OCI-LY1 (cell line): ENCODE measurements at regions not wholly inside any gene's neighbourhood (a gene's known extent, or its start where the extent isn't known, plus 50 kb on each side); places are given as distances from the start of the nearest gene placed in this dataset.

Experiments used
- H2AFZ ChIP-seq: fragments of 200-600 bp; sonication (generic), shearing (Covaris generic); 2 replicates; pipeline ENCODE4 v1.6.0; 2014; ENCODE audit warnings: antibody characterized with exemption, mild to moderate bottlenecking, low read length
- H3F3A ChIP-seq: fragments of 200-600 bp; sonication (generic), shearing (Covaris generic); 2 replicates; pipeline ENCODE4 v1.6.0; 2014; ENCODE audit warnings: mild to moderate bottlenecking, antibody characterized with exemption, low read length, moderate library complexity; ENCODE audit not compliant: insufficient read depth
- H3K27ac ChIP-seq: fragments of 200-600 bp; sonication (generic); 2 replicates; pipeline ENCODE4 v1.5.1; 2014; ENCODE audit warnings: low read length, mixed run types, mild to moderate bottlenecking, low read depth; ENCODE audit not compliant: poor library complexity, severe bottlenecking
- H3K27me3 ChIP-seq: fragments of 200-600 bp; sonication (generic); 2 replicates; pipeline ENCODE4 v1.6.0; 2014; ENCODE audit warnings: antibody characterized with exemption, mild to moderate bottlenecking, low read length, moderate library complexity; ENCODE audit not compliant: insufficient read depth
- H3K36me3 ChIP-seq: fragments of 200-600 bp; sonication (generic); 2 replicates; pipeline ENCODE4 v1.6.1; 2014; ENCODE audit warnings: mild to moderate bottlenecking, antibody characterized with exemption, low read length, moderate library complexity, mixed read lengths; ENCODE audit not compliant: insufficient read depth
- H3K4me1 ChIP-seq: fragments of 200-600 bp; sonication (generic); 2 replicates; pipeline ENCODE4 v1.5.1; 2014; ENCODE audit warnings: mild to moderate bottlenecking, low read length, moderate library complexity; ENCODE audit not compliant: insufficient read depth, severe bottlenecking
- H3K4me2 ChIP-seq: fragments of 200-600 bp; sonication (generic), shearing (Covaris generic); 2 replicates; pipeline ENCODE4 v1.6.1; 2014; ENCODE audit warnings: low read length
- H3K4me3 ChIP-seq: fragments of 200-600 bp; sonication (generic); 2 replicates; pipeline ENCODE4 v1.5.1; 2014; ENCODE audit warnings: low read length, low read depth, mild to moderate bottlenecking, mixed read lengths; ENCODE audit not compliant: poor library complexity, severe bottlenecking
- H3K79me2 ChIP-seq: fragments of 200-600 bp; shearing (Covaris generic); 2 replicates; pipeline ENCODE4 v1.6.1; 2016; ENCODE audit warnings: mixed run types, low read length, mixed read lengths; ENCODE audit not compliant: insufficient read depth
- H3K9ac ChIP-seq: fragments of 200-600 bp; sonication (generic), shearing (Covaris generic); 2 replicates; pipeline ENCODE4 v1.6.1; 2014; ENCODE audit warnings: mild to moderate bottlenecking, low read length, mixed read lengths
- H3K9me2 ChIP-seq: fragments of 200-600 bp; sonication (generic), shearing (Covaris generic); 2 replicates; pipeline ENCODE4 v1.6.1; 2014; ENCODE audit warnings: low read depth, mild to moderate bottlenecking, low read length, mixed read lengths
- H3K9me3 ChIP-seq: fragments of 200-600 bp; shearing (Covaris generic); 2 replicates; pipeline ENCODE4 v1.6.1; 2014; ENCODE audit warnings: low read length, mixed read lengths
- H4K20me1 ChIP-seq: fragments of 200-600 bp; sonication (generic), shearing (Covaris generic); 2 replicates; pipeline ENCODE4 v1.6.0; 2016; ENCODE audit warnings: mild to moderate bottlenecking, low read length; ENCODE audit not compliant: insufficient read depth
- EZH2 ChIP-seq: fragments of 200-600 bp; sonication (generic), shearing (Covaris generic); IDR thresholded peaks from 2 replicates; pipeline ENCODE4 v1.8.0; 2017; ENCODE audit warnings: borderline replicate concordance, mixed run types, mild to moderate bottlenecking, antibody characterized with exemption, low read length, moderate library complexity, mixed read lengths
- TF ChIP-seq, protein P1 (sequence below): fragments of 200-600 bp; sonication (generic), shearing (Covaris generic); IDR thresholded peaks from 2 replicates; pipeline ENCODE4 v1.5.1; 2017; ENCODE audit warnings: mild to moderate bottlenecking, antibody characterized with exemption, low read length, moderate library complexity, mixed read lengths

- Histone ChIP-seq H3K36me3 (no peaks in the 10 kb centered on the region), H3K27me3 (no peaks in the 10 kb centered on the region), H3K27ac (no peak overlapping the region), H3K9me2 (no peaks in the 10 kb centered on the region), H4K20me1 (no peaks in the 10 kb centered on the region), H3K4me3 (no peak overlapping the region), H3F3A (no peaks in the 10 kb centered on the region), H2AFZ (no peak overlapping the region), H3K9ac (no peak overlapping the region), H3K4me1 (no peaks in the 10 kb centered on the region), H3K9me3 (no peaks in the 10 kb centered on the region), H3K79me2 (no peaks in the 10 kb centered on the region), H3K4me2 (no peak overlapping the region)
- TF ChIP-seq, protein P1, sequence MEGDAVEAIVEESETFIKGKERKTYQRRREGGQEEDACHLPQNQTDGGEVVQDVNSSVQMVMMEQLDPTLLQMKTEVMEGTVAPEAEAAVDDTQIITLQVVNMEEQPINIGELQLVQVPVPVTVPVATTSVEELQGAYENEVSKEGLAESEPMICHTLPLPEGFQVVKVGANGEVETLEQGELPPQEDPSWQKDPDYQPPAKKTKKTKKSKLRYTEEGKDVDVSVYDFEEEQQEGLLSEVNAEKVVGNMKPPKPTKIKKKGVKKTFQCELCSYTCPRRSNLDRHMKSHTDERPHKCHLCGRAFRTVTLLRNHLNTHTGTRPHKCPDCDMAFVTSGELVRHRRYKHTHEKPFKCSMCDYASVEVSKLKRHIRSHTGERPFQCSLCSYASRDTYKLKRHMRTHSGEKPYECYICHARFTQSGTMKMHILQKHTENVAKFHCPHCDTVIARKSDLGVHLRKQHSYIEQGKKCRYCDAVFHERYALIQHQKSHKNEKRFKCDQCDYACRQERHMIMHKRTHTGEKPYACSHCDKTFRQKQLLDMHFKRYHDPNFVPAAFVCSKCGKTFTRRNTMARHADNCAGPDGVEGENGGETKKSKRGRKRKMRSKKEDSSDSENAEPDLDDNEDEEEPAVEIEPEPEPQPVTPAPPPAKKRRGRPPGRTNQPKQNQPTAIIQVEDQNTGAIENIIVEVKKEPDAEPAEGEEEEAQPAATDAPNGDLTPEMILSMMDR = no peak
- no peak for TF ChIP-seq EZH2
Measured at GRCh38 chr3:104763007-104763406, 603.7 kb upstream of the ALCAM start.

DNA sequence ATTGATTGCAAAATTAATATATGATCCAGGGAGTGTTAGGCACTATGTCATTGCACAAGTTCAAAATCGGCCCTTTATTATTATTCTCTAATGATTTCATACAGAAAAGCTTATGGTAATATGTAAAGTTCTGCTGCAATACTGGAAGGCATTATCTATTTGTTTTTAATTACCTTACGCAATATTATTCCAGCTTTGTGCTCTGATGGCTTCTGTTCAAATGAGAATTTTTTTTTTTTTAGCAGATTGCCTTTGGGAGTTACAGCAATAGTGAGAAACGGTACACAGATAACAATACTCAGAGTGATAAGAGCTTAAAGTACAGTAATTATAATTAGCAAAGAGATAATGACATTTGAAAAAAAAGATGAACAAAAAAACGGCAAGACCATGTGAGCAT lies 602.2 kb upstream of the ALCAM start:
- no peaks in the 10 kb centered on the region for H3K79me2 ChIP-seq
- H3K9me2 ChIP-seq = no peaks in the 10 kb centered on the region
- H3K4me2 ChIP-seq = no peak overlapping the region
- no peak overlapping the region for H3K4me3 ChIP-seq
- H4K20me1 ChIP-seq = no peaks in the 10 kb centered on the region
- H3K9me3 ChIP-seq = no peaks in the 10 kb centered on the region
- no peaks in the 10 kb centered on the region for H3K36me3 ChIP-seq
- H3K9ac ChIP-seq = no peak overlapping the region
- H3K4me1 ChIP-seq = no peaks in the 10 kb centered on the region
- no peak overlapping the region for H3K27ac ChIP-seq
- TF ChIP-seq, protein P1 = no peak
- no peak for TF ChIP-seq EZH2
- no peak overlapping the region for H2AFZ ChIP-seq
- H3K27me3 ChIP-seq = no peaks in the 10 kb centered on the region
- H3F3A ChIP-seq = no peaks in the 10 kb centered on the region

DNA sequence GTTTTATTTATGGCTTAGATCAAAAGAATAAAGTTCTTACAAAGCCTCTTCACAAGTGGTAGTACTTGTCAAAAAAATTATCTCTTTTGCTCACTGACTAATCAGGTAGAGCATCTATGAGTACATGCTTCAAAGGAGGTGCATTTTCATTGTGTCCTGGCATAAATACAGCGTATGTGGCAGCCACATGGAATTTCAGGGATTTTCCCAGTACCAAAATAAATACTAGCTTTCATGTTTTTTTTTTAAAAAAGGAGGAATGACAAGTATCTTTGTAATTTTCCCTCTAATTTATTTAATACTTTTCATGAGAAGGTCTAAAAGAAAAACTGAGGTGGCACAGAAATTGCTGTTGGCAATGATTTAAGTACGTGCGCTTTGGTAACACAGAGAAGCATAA lies 597.8 kb upstream of the ALCAM start:
- H3K36me3 ChIP-seq = no peaks in the 10 kb centered on the region

More for the DNA sequence above, 597.8 kb upstream of the ALCAM start:
- Histone ChIP-seq H3K27me3 (no peaks in the 10 kb centered on the region), H3F3A (no peaks in the 10 kb centered on the region), H3K79me2 (no peaks in the 10 kb centered on the region), H3K4me2 (no peak overlapping the region), H3K4me1 (no peaks in the 10 kb centered on the region), H3K9me2 (no peaks in the 10 kb centered on the region), H4K20me1 (no peaks in the 10 kb centered on the region), H3K9me3 (no peaks in the 10 kb centered on the region), H3K27ac (no peak overlapping the region), H2AFZ (no peak overlapping the region), H3K4me3 (no peak overlapping the region), H3K9ac (no peak overlapping the region)
- no peak for TF ChIP-seq EZH2
- TF ChIP-seq, protein P1 = no peak
